ENCODE measurements at regions not wholly inside any gene's neighbourhood (a gene's known extent, or its start where the extent isn't known, plus 50 kb on each side); places are given as distances from the start of the nearest gene placed in this dataset.

DNA sequence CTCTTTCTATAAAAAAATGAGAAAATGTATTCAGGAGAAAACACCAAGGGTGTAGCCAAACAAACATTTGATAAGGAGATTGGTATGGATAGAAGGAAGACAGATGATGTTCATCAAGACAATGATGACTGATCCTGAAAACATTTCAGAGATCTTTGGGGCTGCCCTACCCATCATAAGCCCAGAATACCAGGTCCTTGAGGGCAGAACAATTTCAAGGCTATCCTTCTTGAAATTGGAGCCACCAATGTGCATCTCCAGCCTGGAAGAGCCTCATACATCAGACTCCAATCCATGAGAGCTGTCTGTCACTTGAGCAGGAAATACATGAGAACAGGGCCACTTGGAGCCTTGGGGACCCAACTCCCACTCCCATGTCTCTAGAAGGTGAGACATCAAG is 89.5 kb upstream of the ANKRD28 start:
- TF ChIP-seq CTCF (IDR thresholded peaks at IDR 0.05) (no peak), POLR2A (IDR thresholded peaks at IDR 0.05) (no peak)
